Peyer's patch (tissue), 4 donors: ENCODE measurements at regions not wholly inside any gene's neighbourhood (a gene's known extent, or its start where the extent isn't known, plus 50 kb on each side); places are given as distances from the start of the nearest gene placed in this dataset.

Source experiments
- POLR2A ChIP-seq, 2 donors: fragments of 450-650 bp; IDR thresholded peaks; one replicate each; pipeline ENCODE4 v1.5.1; 2017; ENCODE audit warnings: antibody characterized with exemption in 2 of 2, mild to moderate bottlenecking in 2 of 2, moderate library complexity in 2 of 2
- TF ChIP-seq, protein P1 (sequence below), 6 experiments: fragments of 450-650 bp in 4 of 6; fragments of 200-600 bp in 2 of 6; sonication (generic) in 1 of 6; IDR thresholded peaks; one replicate each; pipeline ENCODE4 v1.5.1; 2017 to 2019; ENCODE audit warnings: antibody characterized with exemption in 6 of 6, mild to moderate bottlenecking in 3 of 6, moderate library complexity in 1 of 6

- TF ChIP-seq POLR2A (IDR thresholded peaks at IDR 0.05) = no peak
- TF ChIP-seq, protein P1, sequence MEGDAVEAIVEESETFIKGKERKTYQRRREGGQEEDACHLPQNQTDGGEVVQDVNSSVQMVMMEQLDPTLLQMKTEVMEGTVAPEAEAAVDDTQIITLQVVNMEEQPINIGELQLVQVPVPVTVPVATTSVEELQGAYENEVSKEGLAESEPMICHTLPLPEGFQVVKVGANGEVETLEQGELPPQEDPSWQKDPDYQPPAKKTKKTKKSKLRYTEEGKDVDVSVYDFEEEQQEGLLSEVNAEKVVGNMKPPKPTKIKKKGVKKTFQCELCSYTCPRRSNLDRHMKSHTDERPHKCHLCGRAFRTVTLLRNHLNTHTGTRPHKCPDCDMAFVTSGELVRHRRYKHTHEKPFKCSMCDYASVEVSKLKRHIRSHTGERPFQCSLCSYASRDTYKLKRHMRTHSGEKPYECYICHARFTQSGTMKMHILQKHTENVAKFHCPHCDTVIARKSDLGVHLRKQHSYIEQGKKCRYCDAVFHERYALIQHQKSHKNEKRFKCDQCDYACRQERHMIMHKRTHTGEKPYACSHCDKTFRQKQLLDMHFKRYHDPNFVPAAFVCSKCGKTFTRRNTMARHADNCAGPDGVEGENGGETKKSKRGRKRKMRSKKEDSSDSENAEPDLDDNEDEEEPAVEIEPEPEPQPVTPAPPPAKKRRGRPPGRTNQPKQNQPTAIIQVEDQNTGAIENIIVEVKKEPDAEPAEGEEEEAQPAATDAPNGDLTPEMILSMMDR (IDR thresholded peaks at IDR 0.05) = no peak
Observed at GRCh38 chr3:154794391-154794790, 285.7 kb upstream of the MME start.
